Loucy (cell line): ENCODE measurements at regions not wholly inside any gene's neighbourhood (a gene's known extent, or its start where the extent isn't known, plus 50 kb on each side); places are given as distances from the start of the nearest gene placed in this dataset.

Experiments
- H2AFZ ChIP-seq: fragments of 200-600 bp; sonication (generic); 2 replicates; pipeline ENCODE4 v1.6.0; 2016; ENCODE audit warnings: antibody characterized with exemption, mild to moderate bottlenecking, low read length, moderate library complexity
- H3F3A ChIP-seq: fragments of 200-600 bp; 2 replicates; pipeline ENCODE4 v1.6.0; 2016; ENCODE audit warnings: antibody characterized with exemption, low read depth, mild to moderate bottlenecking
- H3K27me3 ChIP-seq: fragments of 200-600 bp; sonication (generic); 2 replicates; pipeline ENCODE4 v1.6.1; 2014; ENCODE audit warnings: low read length, mild to moderate bottlenecking; ENCODE audit not compliant: insufficient read depth, poor library complexity, severe bottlenecking
- H3K36me3 ChIP-seq: fragments of 200-600 bp; sonication (generic); 2 replicates; pipeline ENCODE4 v1.6.1; 2016; ENCODE audit warnings: low read length; ENCODE audit not compliant: insufficient read depth
- H3K4me1 ChIP-seq: fragments of 200-600 bp; sonication (generic); 2 replicates; pipeline ENCODE4 v1.5.1; 2014; ENCODE audit warnings: low read length, mild to moderate bottlenecking; ENCODE audit not compliant: insufficient read depth, poor library complexity, severe bottlenecking
- H3K4me2 ChIP-seq: fragments of 200-600 bp; sonication (generic); 2 replicates; pipeline ENCODE4 v1.6.0; 2014; ENCODE audit warnings: antibody characterized with exemption, low read length, low read depth, mild to moderate bottlenecking; ENCODE audit not compliant: poor library complexity, severe bottlenecking
- H3K4me3 ChIP-seq: fragments of 200-600 bp; sonication (generic); 2 replicates; pipeline ENCODE4 v1.5.1; 2014; ENCODE audit warnings: low read length, mild to moderate bottlenecking, mixed read lengths; ENCODE audit not compliant: poor library complexity, severe bottlenecking
- H3K79me2 ChIP-seq: fragments of 200-600 bp; sonication (generic); 2 replicates; pipeline ENCODE4 v1.6.1; 2014; ENCODE audit warnings: low read length; ENCODE audit not compliant: insufficient read depth
- H3K9ac ChIP-seq: fragments of 200-600 bp; sonication (generic); 2 replicates; pipeline ENCODE4 v1.6.0; 2014; ENCODE audit warnings: mild to moderate bottlenecking, low read depth, low read length, moderate library complexity; ENCODE audit not compliant: poor library complexity, severe bottlenecking
- H3K9me2 ChIP-seq: fragments of 200-600 bp; sonication (generic); replicated peaks from 2 replicates; pipeline ENCODE4 v1.6.1; 2016; ENCODE audit warnings: low read depth, low read length, mixed read lengths
- H3K9me3 ChIP-seq: fragments of 200-600 bp; sonication (generic); 2 replicates; pipeline ENCODE4 v1.6.1; 2014; ENCODE audit warnings: mild to moderate bottlenecking, antibody characterized with exemption, low read length, low read depth; ENCODE audit not compliant: insufficient read depth
- H4K20me1 ChIP-seq: fragments of 200-600 bp; sonication (generic); 2 replicates; pipeline ENCODE4 v1.6.0; 2014; ENCODE audit warnings: antibody characterized with exemption, low read length, mild to moderate bottlenecking; ENCODE audit not compliant: insufficient read depth, poor library complexity, severe bottlenecking
- EZH2phosphoT487 ChIP-seq: fragments of 200-600 bp; IDR thresholded peaks from 2 replicates; pipeline ENCODE4 v1.6.1; 2018; ENCODE audit warnings: antibody characterized with exemption, mild to moderate bottlenecking, moderate library complexity, borderline replicate concordance
- TF ChIP-seq, protein P1 (sequence below): fragments of 200-600 bp; sonication (generic); conservative IDR thresholded peaks from 2 replicates; pipeline ENCODE4 v1.5.1; 2014; ENCODE audit warnings: mild to moderate bottlenecking, antibody characterized with exemption, low read length

DNA sequence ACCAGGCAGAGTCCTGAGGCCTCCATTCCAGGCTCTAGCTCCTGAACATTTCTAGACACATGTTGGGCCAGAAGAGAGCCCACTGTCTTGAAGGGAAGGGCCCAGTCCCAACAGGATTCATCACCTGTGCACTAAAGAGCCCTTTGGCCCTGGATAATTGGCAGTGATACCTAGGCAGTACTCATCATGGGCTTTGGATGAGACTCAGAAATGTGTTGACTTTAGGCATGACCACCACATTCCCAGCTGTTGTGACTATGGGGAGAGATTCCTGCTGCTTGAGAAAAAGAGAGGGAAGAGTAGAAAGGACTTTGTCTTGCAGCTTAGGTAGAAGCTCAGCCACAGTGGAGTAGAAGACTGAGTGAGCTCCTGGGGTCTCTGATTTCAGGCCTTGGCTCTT lies 138.4 kb upstream of the DAPK1 start:
- Histone ChIP-seq H3K36me3 (no peaks in the 10 kb centered on the region), H4K20me1 (no peaks in the 10 kb centered on the region), H3K4me2 (no peak overlapping the region), H2AFZ (no peak overlapping the region), H3F3A (no peaks in the 10 kb centered on the region), H3K9me2 (no peaks in the 10 kb centered on the region), H3K4me1 (no peaks in the 10 kb centered on the region), H3K9me3 (no peaks in the 10 kb centered on the region), H3K79me2 (no peaks in the 10 kb centered on the region), H3K9ac (no peak overlapping the region), H3K27me3 (no peaks in the 10 kb centered on the region), H3K4me3 (no peak overlapping the region)
- TF ChIP-seq EZH2phosphoT487, result no peak
- TF ChIP-seq, protein P1, sequence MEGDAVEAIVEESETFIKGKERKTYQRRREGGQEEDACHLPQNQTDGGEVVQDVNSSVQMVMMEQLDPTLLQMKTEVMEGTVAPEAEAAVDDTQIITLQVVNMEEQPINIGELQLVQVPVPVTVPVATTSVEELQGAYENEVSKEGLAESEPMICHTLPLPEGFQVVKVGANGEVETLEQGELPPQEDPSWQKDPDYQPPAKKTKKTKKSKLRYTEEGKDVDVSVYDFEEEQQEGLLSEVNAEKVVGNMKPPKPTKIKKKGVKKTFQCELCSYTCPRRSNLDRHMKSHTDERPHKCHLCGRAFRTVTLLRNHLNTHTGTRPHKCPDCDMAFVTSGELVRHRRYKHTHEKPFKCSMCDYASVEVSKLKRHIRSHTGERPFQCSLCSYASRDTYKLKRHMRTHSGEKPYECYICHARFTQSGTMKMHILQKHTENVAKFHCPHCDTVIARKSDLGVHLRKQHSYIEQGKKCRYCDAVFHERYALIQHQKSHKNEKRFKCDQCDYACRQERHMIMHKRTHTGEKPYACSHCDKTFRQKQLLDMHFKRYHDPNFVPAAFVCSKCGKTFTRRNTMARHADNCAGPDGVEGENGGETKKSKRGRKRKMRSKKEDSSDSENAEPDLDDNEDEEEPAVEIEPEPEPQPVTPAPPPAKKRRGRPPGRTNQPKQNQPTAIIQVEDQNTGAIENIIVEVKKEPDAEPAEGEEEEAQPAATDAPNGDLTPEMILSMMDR, result no peak

GRCh38 chr9:87359958-87360601 lies 137.6 kb upstream of the DAPK1 start:
- Histone ChIP-seq H3K4me2 (no peak overlapping the region), H3F3A (no peaks in the 10 kb centered on the region), H3K4me1 (no peaks in the 10 kb centered on the region), H4K20me1 (no peaks in the 10 kb centered on the region), H3K27me3 (no peaks in the 10 kb centered on the region), H3K9ac (no peak overlapping the region), H3K4me3 (no peak overlapping the region), H3K9me3 (no peaks in the 10 kb centered on the region), H3K9me2 (no peaks in the 10 kb centered on the region), H3K79me2 (no peaks in the 10 kb centered on the region), H2AFZ (no peak overlapping the region), H3K36me3 (no peaks in the 10 kb centered on the region)
- TF ChIP-seq, protein P1, result no peak
- TF ChIP-seq EZH2phosphoT487, result no peak

DNA sequence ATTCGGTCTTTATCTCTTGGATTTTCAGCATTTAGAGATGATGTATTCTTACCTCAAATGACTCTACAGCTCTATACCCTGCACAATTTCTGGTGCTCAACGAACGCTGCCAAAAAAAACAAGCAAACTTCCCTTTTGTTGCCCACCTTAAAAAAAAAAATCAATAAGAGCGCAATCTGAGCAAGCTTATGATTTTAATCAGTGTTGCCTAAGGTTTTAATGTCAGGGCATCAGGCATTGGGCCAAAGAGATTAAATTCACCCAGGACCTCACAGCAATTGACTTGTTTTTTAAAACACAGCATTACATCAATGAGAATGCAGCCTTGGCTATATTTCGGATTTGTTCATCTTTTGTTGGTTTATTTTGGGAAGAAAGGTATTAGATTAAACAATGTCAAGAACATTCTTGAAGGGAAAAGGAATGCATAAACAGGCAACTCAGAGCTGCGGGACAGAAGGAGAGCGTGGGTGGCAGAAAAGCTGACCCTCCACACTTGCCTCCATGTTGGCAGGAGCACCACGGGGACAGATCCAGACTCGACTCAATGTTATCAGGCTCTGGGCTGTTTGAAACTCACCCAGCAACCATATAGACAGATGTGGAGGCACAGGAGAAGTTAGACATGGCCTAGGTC lies 127.5 kb upstream of the DAPK1 start:
- TF ChIP-seq, protein P1, result no peak
- TF ChIP-seq EZH2phosphoT487, result no peak
- Histone ChIP-seq H3K79me2 (no peaks in the 10 kb centered on the region), H3K27me3 (no peaks in the 10 kb centered on the region), H3K4me3 (no peak overlapping the region), H3K9me3 (no peaks in the 10 kb centered on the region), H3K9me2 (no peaks in the 10 kb centered on the region), H4K20me1 (no peaks in the 10 kb centered on the region), H3K36me3 (no peaks in the 10 kb centered on the region), H3F3A (no peaks in the 10 kb centered on the region), H2AFZ (no peak overlapping the region), H3K4me2 (no peak overlapping the region), H3K9ac (no peak overlapping the region), H3K4me1 (no peaks in the 10 kb centered on the region)
